ENCODE measurements at regions not wholly inside any gene's neighbourhood (a gene's known extent, or its start where the extent isn't known, plus 50 kb on each side); places are given as distances from the start of the nearest gene placed in this dataset.
"Not testable (repeated sequence)": the region's sequence is repeated elsewhere in the genome, so short reads cannot be mapped to it uniquely, and the experiment has no call there.

DNA sequence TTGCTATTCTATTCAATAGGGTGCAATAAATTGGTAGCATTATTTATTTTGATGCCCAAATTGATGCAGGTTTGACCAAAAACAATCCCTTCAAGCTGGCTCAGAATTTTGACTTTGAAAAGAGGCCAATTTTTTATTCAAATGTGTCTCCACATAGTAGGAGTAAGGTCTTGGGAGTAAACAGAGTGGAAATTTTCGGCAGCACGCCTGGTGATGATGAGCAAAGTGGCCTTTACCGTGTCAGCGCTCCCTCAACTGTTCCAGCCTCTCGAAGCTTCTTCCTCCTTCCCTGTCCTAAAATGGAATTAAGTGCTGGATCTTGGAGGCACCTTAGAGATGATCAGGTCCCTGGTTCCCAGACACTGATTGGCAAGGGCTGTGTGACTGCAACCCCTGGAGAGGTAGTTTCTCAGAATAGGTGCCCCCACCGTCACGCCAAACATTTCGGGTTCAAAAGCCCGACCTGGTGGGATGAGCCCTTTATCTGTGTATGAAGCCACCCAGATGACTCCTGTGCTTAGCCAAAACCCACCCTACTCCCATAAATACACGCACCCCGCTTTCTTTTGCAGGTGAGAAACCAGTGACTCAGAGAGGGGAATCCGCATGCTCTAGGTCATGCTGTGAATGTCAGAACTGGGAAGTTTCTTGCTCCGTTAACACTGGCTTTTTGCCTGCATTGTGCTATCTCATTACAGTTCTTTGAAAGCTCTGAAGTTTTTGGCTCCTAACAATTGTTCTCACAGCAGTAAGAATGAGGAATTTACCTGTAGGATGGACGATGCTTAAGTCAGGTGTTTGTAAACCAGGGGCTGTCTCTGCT is 89.1 kb downstream of the CRYGS start:
- DNase-seq (ENCODE audit: extremely low read depth, low read depth): no peak

DNA sequence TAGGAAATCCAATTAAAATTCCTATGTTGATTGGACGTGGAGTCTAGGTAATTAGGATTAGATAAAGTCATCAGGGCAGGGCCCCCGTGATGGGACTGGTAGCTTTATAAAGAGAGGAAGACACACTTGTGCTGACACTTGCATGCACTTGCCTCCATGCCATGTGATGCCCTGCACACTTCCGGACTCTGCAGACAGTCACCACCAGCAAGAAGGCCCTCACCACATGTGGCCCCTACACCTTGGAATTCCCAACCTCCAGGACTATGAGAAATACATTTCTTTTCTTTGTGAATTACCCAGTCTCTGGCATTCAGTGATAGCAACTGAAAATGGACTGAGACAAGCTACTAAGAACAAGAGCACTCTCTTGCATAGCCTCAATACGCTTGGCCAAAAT is 90.6 kb downstream of the CRYGS start:
- no peak for DNase-seq (ENCODE audit: extremely low read depth, low read depth)

DNA sequence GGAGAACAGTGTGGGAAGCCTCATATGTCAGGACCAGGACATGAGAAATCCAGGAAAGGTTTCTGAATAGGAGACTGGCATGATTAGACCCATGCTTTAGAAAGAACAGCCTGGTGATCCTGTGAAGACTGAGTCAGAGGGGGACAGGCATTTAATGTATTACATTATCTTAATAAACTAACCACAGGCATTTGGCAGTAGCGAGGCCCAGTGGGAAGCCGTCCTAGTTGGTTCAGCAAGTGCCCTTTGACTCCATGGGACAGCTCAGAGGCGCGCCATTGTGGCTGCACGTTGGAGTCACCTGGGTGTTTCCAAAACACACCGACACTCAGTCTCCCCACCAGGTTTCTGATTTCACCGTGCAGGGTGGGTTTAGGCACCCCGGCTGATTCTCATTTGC is 90.5 kb upstream of the DGKG start:
- DNase-seq (ENCODE audit: extremely low read depth, low read depth): no peak

GRCh38 chr3:186451371-186451770 is 89.3 kb upstream of the DGKG start:
- no peak for DNase-seq (ENCODE audit: extremely low read depth, low read depth)

DNA sequence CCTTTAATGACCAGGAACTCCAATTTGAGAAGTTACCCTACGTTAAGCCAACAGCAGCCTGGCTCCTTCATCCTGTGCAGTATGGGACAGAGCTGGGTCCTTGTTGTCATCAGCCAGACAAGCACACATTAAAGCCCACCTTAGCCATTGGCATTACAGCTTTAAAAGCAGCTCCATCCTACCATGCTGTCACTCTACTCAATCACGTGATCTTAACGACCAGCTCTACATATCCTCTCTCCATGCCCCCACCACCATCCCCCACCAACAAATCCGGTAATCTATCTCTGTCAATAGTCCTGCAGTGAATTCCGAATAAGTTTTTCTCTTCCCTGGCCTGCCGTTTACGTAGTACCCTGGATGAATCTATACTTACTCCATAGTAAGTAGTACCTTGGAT is 82.9 kb upstream of the DGKG start:
- DNase-seq (ENCODE audit: extremely low read depth, low read depth): no peak

GRCh38 chr3:186444288-186444687 is 82.3 kb upstream of the DGKG start:
- no peak for DNase-seq (ENCODE audit: extremely low read depth, low read depth)

DNA sequence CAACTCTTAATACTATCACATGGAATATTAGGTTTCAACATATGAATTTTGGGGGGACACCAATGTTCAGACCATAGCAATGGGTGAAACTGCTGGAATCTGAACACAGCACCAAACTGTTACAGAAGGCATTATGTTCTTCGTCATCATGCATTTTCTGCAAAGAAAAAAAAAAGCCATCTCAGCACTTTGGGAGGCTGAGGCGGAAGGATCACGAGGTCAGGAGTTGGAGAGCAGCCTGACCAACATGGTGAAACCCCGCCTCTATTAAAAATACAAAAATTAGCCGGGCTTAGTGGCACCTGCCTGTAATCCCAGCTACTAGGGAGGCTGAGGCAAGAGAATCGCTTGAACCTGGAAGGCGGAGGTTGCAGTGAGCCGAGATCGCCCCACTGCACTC is 80.9 kb upstream of the DGKG start:
- DNase-seq (ENCODE audit: extremely low read depth, low read depth): not testable (repeated sequence)

GRCh38 chr3:186442162-186442561 is 80.1 kb upstream of the DGKG start:
- no peak for DNase-seq (ENCODE audit: extremely low read depth, low read depth)

DNA sequence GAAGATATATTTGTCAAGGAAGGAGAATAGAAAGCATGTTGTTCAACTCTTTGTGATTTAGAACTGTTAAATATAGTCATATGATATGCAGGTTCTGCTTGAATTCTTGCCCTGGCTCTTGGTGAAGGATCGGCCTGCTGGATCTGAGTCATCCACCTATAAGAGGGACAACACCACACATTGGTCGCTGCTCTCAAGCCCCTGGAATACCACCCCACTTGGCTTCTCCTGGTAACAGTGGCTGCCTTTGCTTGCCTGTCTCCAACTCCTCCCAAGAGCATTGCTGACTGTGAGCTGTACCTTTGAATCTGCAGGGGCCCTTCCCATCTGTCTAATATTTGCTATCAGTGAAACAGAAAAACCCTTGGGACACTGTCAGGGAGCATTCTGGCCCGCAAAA is 78.9 kb upstream of the DGKG start:
- no peak for DNase-seq (ENCODE audit: extremely low read depth, low read depth)

- no peak for DNase-seq (ENCODE audit: extremely low read depth, low read depth)
These were observed 77.7 kb upstream of the DGKG start for GRCh38 chr3:186439725-186440124.

DNA sequence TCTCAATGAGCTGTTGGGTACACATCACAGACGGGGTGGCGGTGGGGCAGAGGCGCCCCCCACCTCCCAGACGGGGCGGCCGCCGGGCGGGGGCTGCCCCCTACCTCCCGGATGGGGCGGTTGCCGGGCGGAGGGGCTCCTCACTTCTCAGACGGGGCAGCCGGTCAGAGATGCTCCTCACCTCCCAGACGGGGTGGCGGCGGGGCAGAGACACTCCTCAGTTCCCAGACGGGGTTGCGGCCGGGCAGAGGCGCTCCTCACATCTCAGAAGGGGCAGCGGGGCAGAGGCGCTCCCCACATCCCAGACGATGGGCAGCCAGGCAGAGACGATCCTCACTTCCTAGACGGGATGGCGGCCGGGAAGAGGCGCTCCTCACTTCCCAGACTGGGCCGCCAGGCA is 73.3 kb upstream of the DGKG start:
- DNase-seq (ENCODE audit: extremely low read depth, low read depth): not testable (repeated sequence)

- DNase-seq (ENCODE audit: extremely low read depth, low read depth): no peak
These were observed 71.1 kb upstream of the DGKG start for GRCh38 chr3:186432944-186433732.

GRCh38 chr3:186432189-186432588 is 70.2 kb upstream of the DGKG start:
- DNase-seq (ENCODE audit: extremely low read depth, low read depth): no peak

DNA sequence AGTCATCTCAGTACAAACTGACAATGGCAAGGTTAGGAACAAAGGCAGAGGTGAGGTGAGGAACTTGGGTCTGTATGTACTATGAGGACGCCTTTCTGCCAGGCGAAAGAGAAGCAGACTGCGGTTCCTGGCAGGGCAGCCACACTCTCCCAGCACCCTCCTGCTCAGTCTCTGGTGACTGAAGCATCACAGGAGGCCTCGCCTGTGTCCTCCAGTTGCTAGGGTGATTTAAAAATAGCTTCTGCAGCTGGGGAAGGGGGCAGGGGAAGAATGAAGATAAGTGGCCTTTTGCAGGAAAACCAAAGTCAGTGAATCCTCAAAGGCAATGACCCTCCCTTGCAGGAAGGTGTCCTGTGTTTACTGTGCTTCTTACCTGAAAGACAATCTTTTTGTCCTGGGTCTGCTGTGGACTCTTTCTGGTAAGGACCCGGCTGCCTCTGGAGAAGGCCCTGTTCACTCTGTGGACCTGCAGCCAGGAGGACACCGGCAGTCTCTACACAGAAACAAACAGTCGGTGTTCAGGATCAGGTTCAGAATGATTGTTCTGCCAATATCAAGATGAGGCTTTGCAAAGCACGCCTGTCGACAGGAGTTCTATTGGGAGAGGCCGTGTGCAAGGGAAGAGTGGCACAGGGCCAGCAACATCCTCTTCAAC is 65.7 kb upstream of the DGKG start:
- no peak for DNase-seq (ENCODE audit: extremely low read depth, low read depth)

DNA sequence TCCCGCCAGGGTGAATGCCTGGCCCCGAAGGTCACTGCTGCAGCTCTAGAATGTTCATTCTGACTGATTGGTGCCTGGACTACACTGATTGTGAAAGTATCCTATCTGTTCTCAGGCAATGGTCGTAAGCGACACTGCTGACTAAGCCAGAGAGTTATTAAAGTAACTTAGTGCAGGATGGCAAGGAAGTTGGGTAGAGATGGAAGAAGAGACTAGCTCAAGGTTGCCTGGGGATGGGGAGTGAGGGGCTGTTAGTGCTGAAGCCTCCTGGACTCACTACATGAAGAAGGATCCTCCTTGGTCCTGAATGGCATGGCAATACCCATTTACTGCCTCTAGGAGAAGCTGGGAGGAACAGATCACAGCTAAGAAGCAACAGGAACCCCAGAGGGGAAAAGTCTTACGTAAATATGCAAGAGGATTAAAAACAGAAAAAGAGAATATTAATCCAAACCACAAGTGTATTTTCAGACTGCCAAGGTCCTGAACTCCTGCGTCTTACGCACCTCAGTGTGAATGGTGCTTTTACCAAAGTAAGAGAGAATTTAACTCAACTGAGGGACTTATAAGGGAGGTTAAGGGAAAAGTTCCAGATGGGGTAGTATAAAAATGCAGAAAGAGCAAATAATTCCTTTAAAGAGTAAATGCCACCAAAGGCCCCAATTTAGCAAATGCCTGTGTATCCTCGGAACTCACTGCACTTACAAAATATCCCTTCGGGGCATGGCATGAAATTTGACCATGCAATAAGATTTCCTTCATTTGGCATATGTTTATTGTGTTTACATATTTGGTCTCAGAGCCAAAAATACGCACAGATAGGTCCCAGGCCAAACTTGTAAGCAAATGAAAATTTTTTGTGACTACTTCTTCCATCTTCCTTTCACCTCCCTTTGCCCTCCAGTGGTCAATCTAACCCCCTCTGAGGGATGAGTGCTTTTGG is 64.0 kb upstream of the DGKG start:
- peak; percentile 3 for DNase-seq (ENCODE audit: extremely low read depth, low read depth)

GRCh38 chr3:186421946-186422345 is 59.9 kb upstream of the DGKG start:
- no peak for DNase-seq (ENCODE audit: extremely low read depth, low read depth)

DNA sequence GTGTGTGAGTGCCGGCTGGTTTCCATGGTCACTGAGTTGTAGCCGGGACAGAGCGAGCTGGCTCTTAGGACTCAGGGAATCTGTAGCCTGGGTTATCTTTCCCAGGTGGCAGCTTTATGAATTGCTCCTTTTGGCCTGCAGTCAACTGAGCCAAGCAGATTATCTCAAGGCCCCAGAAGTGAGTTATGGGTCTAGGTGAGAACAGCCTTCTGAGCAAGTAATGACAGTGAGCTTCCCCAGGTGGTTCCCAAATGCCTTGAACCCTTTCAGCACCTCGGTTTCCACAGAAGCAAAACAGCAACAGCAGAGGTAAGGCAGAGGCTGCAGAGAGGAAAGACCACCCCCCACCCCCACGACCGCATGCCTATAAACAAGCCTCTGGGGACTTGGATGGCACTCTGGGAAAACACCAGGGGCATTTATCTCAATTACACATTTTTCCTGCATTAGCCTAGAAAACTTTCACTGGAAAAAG is 56.7 kb upstream of the DGKG start:
- no peak for DNase-seq (ENCODE audit: extremely low read depth, low read depth)

GRCh38 chr3:186417791-186418190 is 55.8 kb upstream of the DGKG start:
- DNase-seq (ENCODE audit: extremely low read depth, low read depth): peak; percentile 5

- DNase-seq (ENCODE audit: extremely low read depth, low read depth): no peak
These were observed 52.8 kb upstream of the DGKG start for GRCh38 chr3:186414735-186415419.
